SK-MEL-5 (cell line): ENCODE measurements at regions not wholly inside any gene's neighbourhood (a gene's known extent, or its start where the extent isn't known, plus 50 kb on each side); places are given as distances from the start of the nearest gene placed in this dataset.

Experiments
- DNase-seq: peaks from one replicate; pipeline ENCODE4 v3.0.0-alpha.2; 2016; ENCODE audit warnings: low read depth, low spot score
- in situ Hi-C: cut with HindIII; loops from 2 replicates; pipeline ENCODE4 v1.10.0; 2016; ENCODE audit warnings: low sequenced_read_pairs, high pct_unique_total_duplicates, low pct_unique_long_range_greater_than_20kb

- in situ Hi-C loops = no loop called here
- no peak for DNase-seq
Measured at GRCh38 chr16:74020095-74020670, 276.4 kb upstream of the PSMD7 start.

- no peak for DNase-seq
- in situ Hi-C loops = no loop called here
Measured at GRCh38 chr16:74019612-74020011, 277.0 kb upstream of the PSMD7 start.

- in situ Hi-C loops = no loop called here
- DNase-seq = no peak
Measured at GRCh38 chr16:74015953-74016352, 280.7 kb upstream of the PSMD7 start.

GRCh38 chr16:73998707-73999106 is 297.9 kb upstream of the PSMD7 start:
- DNase-seq = no peak

DNA sequence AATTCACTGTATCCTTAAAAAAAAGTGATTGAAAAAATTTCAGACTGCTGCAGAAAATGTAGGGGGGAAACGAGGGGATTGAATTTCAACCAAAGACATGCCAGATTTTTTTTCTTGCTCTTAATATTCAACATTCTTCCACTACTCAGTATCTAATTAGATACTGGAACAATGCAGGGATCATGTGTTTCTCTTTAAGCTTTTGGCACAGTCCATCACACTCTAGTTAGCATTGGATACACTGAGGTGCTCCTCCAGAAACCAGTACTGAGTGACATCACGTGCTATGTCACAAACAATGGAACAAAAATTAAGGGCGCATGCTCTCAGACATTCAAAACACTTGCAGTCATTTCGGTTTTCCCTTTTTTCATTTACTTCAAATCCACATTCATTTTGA is 298.6 kb upstream of the PSMD7 start:
- DNase-seq = no peak
- in situ Hi-C loops = no loop called here

More at GRCh38 chr16:73998707-73999106, 297.9 kb upstream of the PSMD7 start:
- in situ Hi-C loops = no loop called here

GRCh38 chr16:73997340-73997711 is 299.3 kb upstream of the PSMD7 start:
- in situ Hi-C loops = no loop called here
- DNase-seq = no peak

DNA sequence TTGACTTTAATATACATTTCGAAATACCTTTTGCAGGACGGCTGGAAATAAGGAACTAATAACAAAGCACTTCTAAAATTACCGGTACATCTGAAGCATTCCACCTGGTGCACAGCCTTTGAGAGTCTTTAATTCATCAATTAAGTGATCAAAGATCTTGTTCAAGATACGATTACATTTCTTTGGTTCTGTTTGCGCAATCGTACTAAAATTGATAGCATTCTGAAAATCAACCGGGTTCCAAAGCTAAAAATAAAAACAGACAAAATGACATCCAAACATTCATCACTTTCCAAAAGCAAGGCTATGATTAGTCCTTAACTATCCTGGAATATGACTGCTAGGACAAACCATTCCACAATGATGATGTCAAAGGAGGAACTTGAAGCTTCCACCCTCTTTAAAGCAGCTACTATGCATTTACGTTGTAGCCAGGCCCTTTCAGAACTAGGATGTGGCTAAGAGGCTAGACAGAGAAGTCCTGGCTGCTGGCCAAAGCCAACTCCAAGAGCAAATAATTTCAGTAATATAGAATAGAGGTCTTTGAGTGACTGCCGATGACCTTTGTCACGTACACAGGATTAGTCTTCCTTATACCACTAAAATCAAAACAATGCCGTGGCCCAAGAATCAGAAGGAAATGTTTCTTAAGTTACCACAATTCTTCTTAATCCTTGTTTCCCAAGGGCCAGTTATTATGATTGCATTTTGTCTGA is 299.8 kb upstream of the PSMD7 start:
- in situ Hi-C loops = no loop called here
- DNase-seq = no peak

DNA sequence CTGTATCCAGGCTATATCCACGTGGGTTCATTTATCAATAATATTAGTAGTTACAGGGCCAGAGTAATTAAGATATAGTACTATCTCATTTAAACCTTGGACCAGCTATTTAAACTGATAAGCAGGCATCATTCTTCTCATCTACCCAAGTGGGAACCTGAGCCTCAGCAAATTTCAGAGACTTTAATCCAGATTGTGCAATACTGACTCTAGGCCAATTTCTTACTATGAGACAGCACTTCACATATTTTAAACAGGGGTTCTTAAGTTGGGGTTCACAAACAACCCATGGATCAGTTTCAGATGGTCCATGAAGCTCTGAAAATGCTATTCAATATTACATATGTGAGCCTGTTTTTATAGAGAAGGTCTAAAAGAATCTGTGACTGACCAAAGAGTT is 302.7 kb upstream of the PSMD7 start:
- in situ Hi-C loops = no loop called here
- DNase-seq = no peak

- DNase-seq = no peak
- in situ Hi-C loops = no loop called here
Measured at GRCh38 chr16:73978407-73978784, 318.2 kb upstream of the PSMD7 start.

GRCh38 chr16:73976644-73977043 is 320.0 kb upstream of the PSMD7 start:
- in situ Hi-C loops = no loop called here
- DNase-seq = no peak

DNA sequence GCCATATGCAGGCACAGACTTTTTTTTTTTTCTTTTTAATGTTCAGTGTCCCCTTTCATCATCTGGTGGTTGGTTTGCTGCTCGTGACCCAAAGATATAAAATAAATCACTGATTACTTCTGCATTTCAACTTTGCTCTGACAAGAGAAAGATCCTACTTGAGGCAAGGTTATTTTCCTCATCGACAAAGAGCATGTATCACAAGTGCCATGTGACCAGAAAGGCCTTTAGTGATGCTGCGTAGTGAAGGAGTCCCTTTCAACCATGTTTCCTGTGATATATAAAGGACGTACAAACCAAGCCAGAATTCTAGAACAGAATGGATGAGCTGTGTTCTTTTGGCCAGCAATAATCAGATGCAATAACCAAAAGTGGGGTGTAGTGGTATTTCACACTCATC is 323.4 kb upstream of the PSMD7 start:
- in situ Hi-C loops = no loop called here

DNA sequence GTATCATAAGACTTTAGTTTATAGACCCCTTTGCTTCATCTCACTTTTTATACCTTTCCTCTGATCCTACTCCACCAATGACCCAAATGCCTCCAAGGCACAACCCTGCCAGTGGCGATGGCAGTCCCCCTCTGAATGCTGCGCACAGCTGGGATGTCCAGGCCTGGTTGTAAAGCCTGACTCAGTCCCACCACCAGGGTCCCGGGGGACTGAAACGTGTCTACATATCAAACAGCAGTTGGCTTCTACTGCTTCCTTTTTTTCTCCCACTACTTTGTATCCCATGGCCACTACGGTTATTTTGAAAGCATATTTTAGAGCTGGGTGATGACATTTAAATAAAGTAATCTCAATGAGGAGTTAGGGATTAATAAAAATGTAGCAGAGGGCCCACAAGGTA is 329.8 kb upstream of the PSMD7 start:
- in situ Hi-C loops = no loop called here
- DNase-seq = no peak

More for the DNA sequence above, 323.4 kb upstream of the PSMD7 start:
- DNase-seq = no peak

DNA sequence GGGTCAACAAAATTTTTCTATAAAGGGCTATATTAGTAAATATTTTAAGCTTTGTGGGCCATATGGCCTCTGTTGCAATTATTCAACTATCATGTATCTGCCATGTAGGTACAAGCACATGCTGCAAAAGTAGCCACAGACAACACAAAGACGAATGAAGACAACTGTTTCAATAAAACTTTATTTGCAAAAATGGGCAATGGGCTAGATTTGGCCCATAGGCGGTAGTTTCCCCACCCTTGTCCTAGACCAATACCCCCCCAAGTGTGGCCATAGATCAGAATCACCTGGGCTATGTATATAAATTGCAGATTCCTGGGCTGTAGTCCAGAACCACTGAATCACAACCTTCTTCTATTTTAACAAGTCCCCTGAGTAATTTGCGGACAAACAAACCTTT is 331.0 kb upstream of the PSMD7 start:
- in situ Hi-C loops = no loop called here

DNA sequence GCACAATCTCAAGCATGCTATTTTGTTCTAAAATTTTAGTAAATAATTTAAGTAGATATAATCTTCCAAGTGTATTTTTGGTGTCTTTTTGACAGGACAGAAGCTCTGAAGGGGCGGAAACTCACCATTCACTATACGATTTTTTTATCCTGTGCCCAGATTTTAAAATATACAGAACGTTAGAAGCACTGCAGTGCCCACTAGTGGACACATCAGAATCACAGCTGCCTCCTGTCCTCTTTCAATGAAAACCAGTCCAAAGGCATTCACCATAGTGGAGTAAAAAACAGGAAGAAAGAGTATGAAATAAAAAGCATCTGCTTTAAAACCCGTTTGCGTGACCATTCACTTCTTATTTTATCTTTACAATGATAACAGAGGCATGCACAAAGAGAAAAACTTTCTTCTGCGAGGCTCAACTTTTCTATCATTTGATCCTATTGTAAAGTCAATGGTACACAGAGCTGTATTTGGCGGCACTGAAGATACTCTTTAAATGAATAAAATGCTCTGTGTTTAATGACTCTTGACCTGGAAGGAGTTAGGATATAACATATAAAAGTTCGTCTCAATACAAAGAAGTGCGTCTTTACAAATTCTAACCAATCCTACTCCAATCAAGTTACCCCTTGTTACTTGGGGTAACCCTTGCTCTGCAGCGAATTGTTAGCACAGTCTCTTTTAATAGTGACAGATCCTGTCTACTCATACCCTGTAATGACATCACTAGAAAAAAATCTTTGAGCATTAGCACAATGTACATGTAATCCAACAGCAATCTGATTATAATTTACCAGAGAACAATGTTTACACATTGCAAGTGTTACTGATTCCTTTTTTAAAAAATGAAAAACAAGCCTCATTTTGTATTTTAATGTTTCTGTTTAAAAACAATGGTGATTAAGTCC is 339.8 kb upstream of the PSMD7 start:
- DNase-seq = peak; percentile 68
- in situ Hi-C loops = no loop called here

More for the DNA sequence above, 331.0 kb upstream of the PSMD7 start:
- no peak for DNase-seq

DNA sequence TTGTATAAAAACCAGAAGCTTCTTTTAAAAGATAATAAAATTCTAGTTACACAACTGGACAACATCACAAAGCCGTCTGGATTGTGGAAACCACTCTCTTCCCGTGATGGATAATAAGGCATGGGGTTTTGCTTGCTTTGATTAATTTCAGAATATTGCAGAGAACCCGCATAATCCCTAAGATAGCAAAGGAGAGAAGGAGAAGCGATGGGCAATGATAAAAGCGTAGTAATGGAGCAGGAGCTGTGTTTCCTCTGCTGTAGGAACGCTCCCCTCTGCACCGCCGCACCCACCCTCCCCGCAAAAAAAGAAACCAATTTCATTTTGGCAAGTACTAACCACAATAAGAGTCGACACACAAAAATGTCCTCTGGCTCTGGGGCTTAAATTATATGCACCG is 340.9 kb upstream of the PSMD7 start:
- DNase-seq = no peak
- in situ Hi-C loops = no loop called here

DNA sequence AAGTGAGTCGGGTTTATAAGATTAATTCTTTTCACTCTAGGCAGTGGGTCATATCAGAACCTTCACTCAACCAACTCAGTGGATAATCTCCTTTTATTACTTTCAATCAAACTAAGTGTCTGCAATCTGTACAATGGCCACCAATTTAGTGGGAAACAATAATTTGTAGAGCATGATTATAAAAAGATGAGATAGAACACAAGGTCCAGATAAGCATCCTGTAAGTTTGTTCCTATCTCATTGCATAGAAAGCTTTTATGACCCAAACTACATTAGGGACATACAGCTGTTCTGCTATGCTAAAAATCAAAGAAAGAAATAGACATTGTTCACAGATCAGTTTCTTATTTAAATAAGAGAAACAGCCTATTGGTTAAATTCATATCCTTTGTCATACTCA is 341.4 kb upstream of the PSMD7 start:
- in situ Hi-C loops = no loop called here

DNA sequence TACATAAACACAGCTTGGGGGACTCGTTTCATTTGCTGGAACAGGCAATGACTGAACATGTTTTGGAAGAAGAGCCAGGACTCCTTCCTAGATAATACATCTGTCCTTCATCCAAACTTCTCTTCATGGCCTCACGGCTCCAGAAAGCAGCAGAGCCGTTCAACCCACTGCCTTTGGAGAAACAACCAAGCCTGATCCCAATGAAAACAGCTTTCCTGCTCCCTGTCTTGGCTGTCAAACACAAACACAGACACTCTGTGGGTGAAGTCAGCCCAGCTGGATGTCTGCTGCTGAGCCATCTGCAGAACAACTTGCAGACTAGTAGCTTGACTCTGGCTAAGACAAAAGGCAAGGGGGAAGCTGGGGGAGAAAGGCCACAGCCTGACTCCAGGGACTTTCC is 345.1 kb upstream of the PSMD7 start:
- in situ Hi-C loops = no loop called here
- no peak for DNase-seq

More for the DNA sequence above, 341.4 kb upstream of the PSMD7 start:
- DNase-seq = no peak

DNA sequence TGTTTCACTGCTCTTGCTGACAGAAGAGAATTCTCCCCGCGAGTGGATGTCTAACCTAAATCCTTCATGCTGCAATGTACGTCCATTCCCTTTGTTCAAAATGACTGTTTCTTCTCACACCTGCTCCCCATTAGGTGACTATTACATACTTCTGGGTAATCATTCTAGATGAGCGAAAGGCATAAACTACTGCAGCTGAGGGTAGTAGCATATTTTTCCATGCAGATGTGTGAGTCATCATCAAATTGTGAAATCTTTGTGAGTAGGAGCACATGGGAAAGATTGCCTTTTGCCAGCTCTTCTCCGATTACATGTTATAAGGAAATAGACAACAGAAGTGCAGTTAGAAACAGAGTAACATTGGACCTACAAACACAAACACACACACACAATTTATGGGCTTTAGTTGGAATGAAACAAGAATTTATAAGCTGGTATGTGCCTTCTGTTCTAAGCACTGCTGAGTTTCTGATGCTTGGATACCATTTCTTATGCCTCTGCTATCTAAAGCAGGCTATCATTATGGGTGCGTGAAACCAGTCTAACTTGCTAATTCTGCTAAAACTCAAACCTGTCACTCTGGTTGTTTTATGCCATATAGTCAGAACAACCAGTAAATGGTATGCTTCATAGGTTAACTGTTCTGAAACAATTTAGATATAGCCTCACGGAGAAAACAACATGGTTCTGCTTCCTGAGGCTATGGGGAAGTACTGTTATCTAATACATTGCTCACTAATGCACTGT is 346.9 kb upstream of the PSMD7 start:
- in situ Hi-C loops = no loop called here

More for the DNA sequence above, 346.9 kb upstream of the PSMD7 start:
- no peak for DNase-seq
